ENCODE measurements at regions not wholly inside any gene's neighbourhood (a gene's known extent, or its start where the extent isn't known, plus 50 kb on each side); places are given as distances from the start of the nearest gene placed in this dataset.

- no peak for TF ChIP-seq JUND (IDR thresholded peaks at IDR 0.05; ENCODE audit: low read depth)
- no peak for DNase-seq (ENCODE audit: low read depth in 1 of 2, low spot score in 1 of 2)
- in situ Hi-C loops (cut with HindIII; ENCODE audit: low pct_unique_long_range_greater_than_20kb, low sequenced_read_pairs): no loop called here
Measured at GRCh38 chr13:31919971-31920726, 111.4 kb upstream of the FRY start.

GRCh38 chr13:31920727-31921100, 110.9 kb upstream of the FRY start:
- in situ Hi-C loops (cut with HindIII; ENCODE audit: low pct_unique_long_range_greater_than_20kb, low sequenced_read_pairs): no loop called here
- DNase-seq (ENCODE audit: low read depth in 1 of 2, low spot score in 1 of 2): no peak
- TF ChIP-seq JUND (IDR thresholded peaks at IDR 0.05; ENCODE audit: low read depth): no peak

GRCh38 chr13:31922724-31923123, 108.8 kb upstream of the FRY start:
- in situ Hi-C loops (cut with HindIII; ENCODE audit: low pct_unique_long_range_greater_than_20kb, low sequenced_read_pairs): no loop called here
- TF ChIP-seq JUND (IDR thresholded peaks at IDR 0.05; ENCODE audit: low read depth): no peak
- no peak for DNase-seq (ENCODE audit: low read depth in 1 of 2, low spot score in 1 of 2)

- DNase-seq (ENCODE audit: low read depth in 1 of 2, low spot score in 1 of 2): no peak
- in situ Hi-C loops (cut with HindIII; ENCODE audit: low pct_unique_long_range_greater_than_20kb, low sequenced_read_pairs): no loop called here
- TF ChIP-seq JUND (IDR thresholded peaks at IDR 0.05; ENCODE audit: low read depth): no peak
Measured at GRCh38 chr13:31923134-31923763, 108.3 kb upstream of the FRY start.

GRCh38 chr13:31925079-31925478, 106.5 kb upstream of the FRY start:
- in situ Hi-C loops (cut with HindIII; ENCODE audit: low pct_unique_long_range_greater_than_20kb, low sequenced_read_pairs): no loop called here
- no peak for TF ChIP-seq JUND (IDR thresholded peaks at IDR 0.05; ENCODE audit: low read depth)
- DNase-seq (ENCODE audit: low read depth in 1 of 2, low spot score in 1 of 2): no peak

GRCh38 chr13:31927219-31927653, 104.3 kb upstream of the FRY start:
- DNase-seq (ENCODE audit: low read depth in 1 of 2, low spot score in 1 of 2): peak in 1 of 2 experiments; percentile 77
- in situ Hi-C loops (cut with HindIII; ENCODE audit: low pct_unique_long_range_greater_than_20kb, low sequenced_read_pairs): no loop called here
- no peak for TF ChIP-seq JUND (IDR thresholded peaks at IDR 0.05; ENCODE audit: low read depth)

- no peak for DNase-seq (ENCODE audit: low read depth in 1 of 2, low spot score in 1 of 2)
- no peak for TF ChIP-seq JUND (IDR thresholded peaks at IDR 0.05; ENCODE audit: low read depth)
- in situ Hi-C loops (cut with HindIII; ENCODE audit: low pct_unique_long_range_greater_than_20kb, low sequenced_read_pairs): no loop called here
Measured at GRCh38 chr13:31929031-31929770, 102.4 kb upstream of the FRY start.

GRCh38 chr13:31930490-31930889, 101.1 kb upstream of the FRY start:
- DNase-seq (ENCODE audit: low read depth in 1 of 2, low spot score in 1 of 2): no peak
- no peak for TF ChIP-seq JUND (IDR thresholded peaks at IDR 0.05; ENCODE audit: low read depth)
- in situ Hi-C loops (cut with HindIII; ENCODE audit: low pct_unique_long_range_greater_than_20kb, low sequenced_read_pairs): no loop called here

GRCh38 chr13:31930901-31931522, 100.6 kb upstream of the FRY start:
- DNase-seq (ENCODE audit: low read depth in 1 of 2, low spot score in 1 of 2): no peak
- in situ Hi-C loops (cut with HindIII; ENCODE audit: low pct_unique_long_range_greater_than_20kb, low sequenced_read_pairs): no loop called here
- TF ChIP-seq JUND (IDR thresholded peaks at IDR 0.05; ENCODE audit: low read depth): no peak

- no peak for TF ChIP-seq JUND (IDR thresholded peaks at IDR 0.05; ENCODE audit: low read depth)
- in situ Hi-C loops (cut with HindIII; ENCODE audit: low pct_unique_long_range_greater_than_20kb, low sequenced_read_pairs): no loop called here
- no peak for DNase-seq (ENCODE audit: low read depth in 1 of 2, low spot score in 1 of 2)
Measured at GRCh38 chr13:31937436-31937835, 94.1 kb upstream of the FRY start.

GRCh38 chr13:31940076-31940475, 91.5 kb upstream of the FRY start:
- TF ChIP-seq JUND (IDR thresholded peaks at IDR 0.05; ENCODE audit: low read depth): no peak
- DNase-seq (ENCODE audit: low read depth in 1 of 2, low spot score in 1 of 2): no peak
- in situ Hi-C loops (cut with HindIII; ENCODE audit: low pct_unique_long_range_greater_than_20kb, low sequenced_read_pairs): no loop called here

- no peak for DNase-seq (ENCODE audit: low read depth in 1 of 2, low spot score in 1 of 2)
- in situ Hi-C loops (cut with HindIII; ENCODE audit: low pct_unique_long_range_greater_than_20kb, low sequenced_read_pairs): no loop called here
Measured at GRCh38 chr13:31943591-31943990, 88.0 kb upstream of the FRY start.

More at GRCh38 chr13:31943591-31943990, 88.0 kb upstream of the FRY start:
- TF ChIP-seq JUND (IDR thresholded peaks at IDR 0.05; ENCODE audit: low read depth): no peak
